ENCODE measurements at regions not wholly inside any gene's neighbourhood (a gene's known extent, or its start where the extent isn't known, plus 50 kb on each side); places are given as distances from the start of the nearest gene placed in this dataset.

- H3K4me1 ChIP-seq (ENCODE audit: control insufficient read depth, insufficient read depth, low read length), result no peaks in the 10 kb centered on the region; the same call in 1 of the 2 replicates
- POLR2A ChIA-PET, result no interaction called here
- CTCF ChIA-PET, result no interaction called here
- H3K27ac ChIP-seq (ENCODE audit: low read length), result peak overlapping the region; percentile 75; the same call in 1 of the 2 replicates
- ATAC-seq, result no peak
- TF ChIP-seq REST (IDR thresholded peaks at IDR 0.05; ENCODE audit: insufficient read depth in 1 of 2, low read depth in 2 of 2, low read length in 1 of 2) (no peak), TCF7L2 (IDR thresholded peaks at IDR 0.05; ENCODE audit: low read depth, low read length) (no peak), CTCF (IDR thresholded peaks at IDR 0.05) (no peak), SIN3A (IDR thresholded peaks at IDR 0.05; ENCODE audit: borderline replicate concordance, insufficient read depth, low read depth, low read length) (no peak), POLR2AphosphoS5 (IDR thresholded peaks at IDR 0.05; ENCODE audit: low read depth, low read length) (no peak)
- H3K36me3 ChIP-seq (ENCODE audit: control insufficient read depth, insufficient read depth, low read length), result no peaks in the 10 kb centered on the region
- intact Hi-C loops (cut with micrococcal nuclease; ENCODE audit: unreplicated experiment) (loop anchor here (5.0 kb wide), 1 partner anchor 128 kb away; no protein-coding TSS in a partner anchor), in situ Hi-C loops (cut with HindIII; ENCODE audit: low pct_unique_long_range_greater_than_20kb, low sequenced_read_pairs) (no loop called here)
- DNase-seq (ENCODE audit: low read depth, low spot score), result no peak
- H3K9me3 ChIP-seq (ENCODE audit: control insufficient read depth, insufficient read depth, low read depth, low read length), result no peaks in the 10 kb centered on the region
- H3K27me3 ChIP-seq (ENCODE audit: control insufficient read depth, insufficient read depth, low read length), result no peaks in the 10 kb centered on the region
- no TSS peak for BruUV-seq (replicated peaks)
- H3K4me3 ChIP-seq (ENCODE audit: low read depth in 2 of 2, low read length in 2 of 2), result no peak overlapping the region
Measured at GRCh38 chr18:70429847-70430500, 141.1 kb downstream of the SOCS6 start.

- ChIA-PET CTCF (no interaction called here), POLR2A (no interaction called here)
- ATAC-seq, result no peak
Measured at GRCh38 chr18:70428439-70428838, 139.6 kb downstream of the SOCS6 start.

More at GRCh38 chr18:70428439-70428838, 139.6 kb downstream of the SOCS6 start:
- no peak for DNase-seq (ENCODE audit: low read depth, low spot score)
- intact Hi-C loops (cut with micrococcal nuclease; ENCODE audit: unreplicated experiment) (no loop called here), in situ Hi-C loops (cut with HindIII; ENCODE audit: low pct_unique_long_range_greater_than_20kb, low sequenced_read_pairs) (no loop called here)
- peaks cover 5% of the 10 kb centered on the region for H3K4me1 ChIP-seq (ENCODE audit: control insufficient read depth, insufficient read depth, low read length)
- H3K27ac ChIP-seq (ENCODE audit: low read length), result peak overlapping the region; percentile 100; the same call in 1 of the 2 replicates
- H3K27me3 ChIP-seq (ENCODE audit: control insufficient read depth, insufficient read depth, low read length), result no peaks in the 10 kb centered on the region
- no peak for TF ChIP-seq TCF7L2 (IDR thresholded peaks at IDR 0.05; ENCODE audit: low read depth, low read length)
- TF ChIP-seq REST (IDR thresholded peaks at IDR 0.05; ENCODE audit: insufficient read depth in 1 of 2, low read depth in 2 of 2, low read length in 1 of 2), result no peak
- TF ChIP-seq POLR2AphosphoS5 (IDR thresholded peaks at IDR 0.05; ENCODE audit: low read depth, low read length), result no peak
- TF ChIP-seq CTCF (IDR thresholded peaks at IDR 0.05), result no peak
- no peak for TF ChIP-seq SIN3A (IDR thresholded peaks at IDR 0.05; ENCODE audit: borderline replicate concordance, insufficient read depth, low read depth, low read length)
- BruUV-seq (replicated peaks), result no TSS peak
- no peak overlapping the region for H3K4me3 ChIP-seq (ENCODE audit: low read depth in 2 of 2, low read length in 2 of 2)
- H3K36me3 ChIP-seq (ENCODE audit: control insufficient read depth, insufficient read depth, low read length), result no peaks in the 10 kb centered on the region
- no peaks in the 10 kb centered on the region for H3K9me3 ChIP-seq (ENCODE audit: control insufficient read depth, insufficient read depth, low read depth, low read length)
